ENCODE measurements at regions not wholly inside any gene's neighbourhood (a gene's known extent, or its start where the extent isn't known, plus 50 kb on each side); places are given as distances from the start of the nearest gene placed in this dataset.

GRCh38 chr7:131170440-131171271 is 157.0 kb upstream of the MKLN1 start:
- Mint-ChIP-seq H3K4me3 (no peak overlapping the region), H3K9me3 (ENCODE audit: insufficient read depth) (no peaks in the 10 kb centered on the region), H3K27me3 (ENCODE audit: low read depth) (peaks cover 15% of the 10 kb centered on the region), H3K36me3 (ENCODE audit: low read depth) (no peaks in the 10 kb centered on the region), H3K4me1 (ENCODE audit: low read depth) (no peaks in the 10 kb centered on the region), H3K27ac (no peak overlapping the region)
- POLR2A ChIA-PET: no interaction called here
- CTCF ChIA-PET: interaction anchor here (0.8 kb wide), 1 partner anchor 166 kb away, joined by 3 read pairs; no protein-coding TSS in a partner anchor
- no peak for DNase-seq
- ATAC-seq: no peak

GRCh38 chr7:131173145-131173890 is 154.4 kb upstream of the MKLN1 start:
- no peaks in the 10 kb centered on the region for H3K4me1 Mint-ChIP-seq (ENCODE audit: low read depth)
- H3K27ac Mint-ChIP-seq: no peak overlapping the region
- ChIA-PET CTCF (interaction anchor here (1.6 kb wide), 1 partner anchor 9 kb away, joined by 5 read pairs; no protein-coding TSS in a partner anchor), POLR2A (no interaction called here)
- DNase-seq (no peak), ATAC-seq (no peak)
- no peaks in the 10 kb centered on the region for H3K9me3 Mint-ChIP-seq (ENCODE audit: insufficient read depth)
- peaks cover 13% of the 10 kb centered on the region for H3K27me3 Mint-ChIP-seq (ENCODE audit: low read depth)
- H3K36me3 Mint-ChIP-seq (ENCODE audit: low read depth): no peaks in the 10 kb centered on the region
- no peak overlapping the region for H3K4me3 Mint-ChIP-seq

- H3K36me3 Mint-ChIP-seq (ENCODE audit: low read depth): no peaks in the 10 kb centered on the region
- no peaks in the 10 kb centered on the region for H3K4me1 Mint-ChIP-seq (ENCODE audit: low read depth)
- POLR2A ChIA-PET: no interaction called here
- H3K27ac Mint-ChIP-seq: no peak overlapping the region
- no peak overlapping the region for H3K4me3 Mint-ChIP-seq
- H3K9me3 Mint-ChIP-seq (ENCODE audit: insufficient read depth): no peaks in the 10 kb centered on the region
- no peak for DNase-seq
- CTCF ChIA-PET: no interaction called here
- H3K27me3 Mint-ChIP-seq (ENCODE audit: low read depth): peaks cover 13% of the 10 kb centered on the region
- ATAC-seq: no peak
These were observed 153.3 kb upstream of the MKLN1 start for GRCh38 chr7:131174391-131174790.

GRCh38 chr7:131174855-131175254 is 152.8 kb upstream of the MKLN1 start:
- Mint-ChIP-seq H3K4me3 (no peak overlapping the region), H3K36me3 (ENCODE audit: low read depth) (no peaks in the 10 kb centered on the region), H3K9me3 (ENCODE audit: insufficient read depth) (no peaks in the 10 kb centered on the region), H3K4me1 (ENCODE audit: low read depth) (no peaks in the 10 kb centered on the region), H3K27ac (no peak overlapping the region), H3K27me3 (ENCODE audit: low read depth) (peaks cover 12% of the 10 kb centered on the region)
- CTCF ChIA-PET: no interaction called here
- ATAC-seq (no peak), DNase-seq (no peak)
- POLR2A ChIA-PET: no interaction called here

GRCh38 chr7:131182446-131183058 is 145.1 kb upstream of the MKLN1 start:
- no peak overlapping the region for H3K4me3 Mint-ChIP-seq
- no peaks in the 10 kb centered on the region for H3K27me3 Mint-ChIP-seq (ENCODE audit: low read depth)
- H3K27ac Mint-ChIP-seq: no peak overlapping the region
- no peak for DNase-seq
- no peak for ATAC-seq
- H3K9me3 Mint-ChIP-seq (ENCODE audit: insufficient read depth): peaks cover 5% of the 10 kb centered on the region
- peaks cover 3% of the 10 kb centered on the region for H3K36me3 Mint-ChIP-seq (ENCODE audit: low read depth)
- ChIA-PET POLR2A (no interaction called here), CTCF (interaction anchor here (1.4 kb wide), 1 partner anchor 75 kb away, joined by 3 read pairs; no protein-coding TSS in a partner anchor)
- H3K4me1 Mint-ChIP-seq (ENCODE audit: low read depth): peaks cover 23% of the 10 kb centered on the region

GRCh38 chr7:131183072-131183471 is 144.6 kb upstream of the MKLN1 start:
- no peak for DNase-seq
- Mint-ChIP-seq H3K36me3 (ENCODE audit: low read depth) (peaks cover 3% of the 10 kb centered on the region), H3K4me3 (no peak overlapping the region), H3K27me3 (ENCODE audit: low read depth) (no peaks in the 10 kb centered on the region), H3K4me1 (ENCODE audit: low read depth) (peaks cover 27% of the 10 kb centered on the region), H3K9me3 (ENCODE audit: insufficient read depth) (peaks cover 5% of the 10 kb centered on the region), H3K27ac (peak overlapping the region; percentile 32)
- ChIA-PET CTCF (interaction anchor here (1.4 to 1.5 kb wide), 2 partner anchors 76 to 110 kb away, joined by 3 read pairs; no protein-coding TSS in a partner anchor), POLR2A (no interaction called here)
- ATAC-seq: no peak

GRCh38 chr7:131183611-131184119 is 144.0 kb upstream of the MKLN1 start:
- H3K36me3 Mint-ChIP-seq (ENCODE audit: low read depth): peaks cover 5% of the 10 kb centered on the region
- H3K4me3 Mint-ChIP-seq: peak overlapping the region; percentile 4
- peaks cover 5% of the 10 kb centered on the region for H3K9me3 Mint-ChIP-seq (ENCODE audit: insufficient read depth)
- ATAC-seq (peak; percentile 52), DNase-seq (peak; percentile 66)
- peak overlapping the region; percentile 74 for H3K27ac Mint-ChIP-seq
- CTCF ChIA-PET: interaction anchor here (0.7 to 1.5 kb wide), 3 partner anchors 76 to 594 kb away, joined by 3 to 4 read pairs (median 3); no protein-coding TSS in a partner anchor
- POLR2A ChIA-PET: interaction anchor here (0.6 kb wide), 2 partner anchors 53 to 72 kb away, joined by 4 to 5 read pairs; no protein-coding TSS in a partner anchor
- peaks cover 33% of the 10 kb centered on the region for H3K4me1 Mint-ChIP-seq (ENCODE audit: low read depth)
- H3K27me3 Mint-ChIP-seq (ENCODE audit: low read depth): no peaks in the 10 kb centered on the region

GRCh38 chr7:131186816-131187215 is 140.9 kb upstream of the MKLN1 start:
- H3K4me1 Mint-ChIP-seq (ENCODE audit: low read depth): peaks cover 55% of the 10 kb centered on the region
- H3K4me3 Mint-ChIP-seq: no peak overlapping the region
- ATAC-seq: no peak
- peaks cover 5% of the 10 kb centered on the region for H3K9me3 Mint-ChIP-seq (ENCODE audit: insufficient read depth)
- H3K36me3 Mint-ChIP-seq (ENCODE audit: low read depth): peaks cover 5% of the 10 kb centered on the region
- DNase-seq: no peak
- ChIA-PET CTCF (interaction anchor here (0.6 kb wide), 1 partner anchor 173 kb away, joined by 3 read pairs; no protein-coding TSS in a partner anchor), POLR2A (interaction anchor here (3.2 kb wide), 1 partner anchor 77 kb away, joined by 18 read pairs; no protein-coding TSS in a partner anchor)
- H3K27me3 Mint-ChIP-seq (ENCODE audit: low read depth): no peaks in the 10 kb centered on the region
- H3K27ac Mint-ChIP-seq: no peak overlapping the region

- Mint-ChIP-seq H3K4me3 (peak overlapping the region; percentile 29), H3K4me1 (ENCODE audit: low read depth) (peaks cover 44% of the 10 kb centered on the region), H3K9me3 (ENCODE audit: insufficient read depth) (no peaks in the 10 kb centered on the region), H3K27ac (peak overlapping the region; percentile 88), H3K27me3 (ENCODE audit: low read depth) (no peaks in the 10 kb centered on the region), H3K36me3 (ENCODE audit: low read depth) (peaks cover 2% of the 10 kb centered on the region)
- CTCF ChIA-PET: interaction anchor here (0.7 to 2.1 kb wide), 6 partner anchors 49 to 318 kb away, joined by 3 to 7 read pairs (median 4); no protein-coding TSS in a partner anchor
- DNase-seq (peak; percentile 69), ATAC-seq (peak; percentile 84)
- POLR2A ChIA-PET: interaction anchor here (0.8 to 3.2 kb wide), 5 partner anchors 43 to 139 kb away, joined by 3 to 18 read pairs (median 4); partner anchors contain the start of gene MKLN1
These were observed 139.0 kb upstream of the MKLN1 start for GRCh38 chr7:131188367-131189339.

GRCh38 chr7:131189488-131189887 is 138.2 kb upstream of the MKLN1 start:
- Mint-ChIP-seq H3K27ac (peak overlapping the region; percentile 47), H3K9me3 (ENCODE audit: insufficient read depth) (no peaks in the 10 kb centered on the region), H3K4me3 (no peak overlapping the region), H3K36me3 (ENCODE audit: low read depth) (peaks cover 2% of the 10 kb centered on the region), H3K4me1 (ENCODE audit: low read depth) (peaks cover 35% of the 10 kb centered on the region), H3K27me3 (ENCODE audit: low read depth) (no peaks in the 10 kb centered on the region)
- ATAC-seq: no peak
- no peak for DNase-seq
- CTCF ChIA-PET: interaction anchor here (0.7 to 1.6 kb wide), 3 partner anchors 48 to 318 kb away, joined by 3 to 5 read pairs (median 3); no protein-coding TSS in a partner anchor
- POLR2A ChIA-PET: interaction anchor here (1.0 to 3.2 kb wide), 3 partner anchors 48 to 139 kb away, joined by 3 to 18 read pairs (median 4); partner anchors contain the start of gene MKLN1

Measured in activated CD8-positive, alpha-beta T cell treated with anti-CD3 and anti-CD28 coated beads, Interleukin-2, amount 10 ng/mL, durations not matched to agents 7 days and 5 days (primary cell).